ENCODE measurements at regions not wholly inside any gene's neighbourhood (a gene's known extent, or its start where the extent isn't known, plus 50 kb on each side); places are given as distances from the start of the nearest gene placed in this dataset.
"Not testable (repeated sequence)": the region's sequence is repeated elsewhere in the genome, so short reads cannot be mapped to it uniquely, and the experiment has no call there.

GRCh38 chr11:43021466-43021865 lies 290.3 kb upstream of the API5 start:
- no peak for DNase-seq

DNA sequence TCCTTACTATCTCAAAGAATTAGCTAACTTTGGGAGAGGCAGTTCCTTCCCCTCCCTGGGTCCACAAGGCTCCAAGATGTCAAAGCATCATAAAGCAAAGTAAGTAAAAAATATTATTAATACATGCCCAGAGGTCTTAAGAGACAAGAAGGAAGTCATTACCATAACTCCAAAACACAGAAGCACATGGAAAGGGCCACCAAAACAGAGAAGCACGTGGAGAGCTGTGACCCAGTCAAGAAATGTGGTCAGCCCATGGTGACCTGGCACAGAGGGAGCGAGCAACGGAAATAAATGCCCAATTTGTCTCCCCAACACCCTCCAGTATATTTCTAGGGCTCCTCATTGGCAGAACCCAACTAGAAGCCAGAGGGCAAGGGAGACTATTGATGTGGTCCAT lies 277.5 kb upstream of the API5 start:
- no peak for DNase-seq

DNA sequence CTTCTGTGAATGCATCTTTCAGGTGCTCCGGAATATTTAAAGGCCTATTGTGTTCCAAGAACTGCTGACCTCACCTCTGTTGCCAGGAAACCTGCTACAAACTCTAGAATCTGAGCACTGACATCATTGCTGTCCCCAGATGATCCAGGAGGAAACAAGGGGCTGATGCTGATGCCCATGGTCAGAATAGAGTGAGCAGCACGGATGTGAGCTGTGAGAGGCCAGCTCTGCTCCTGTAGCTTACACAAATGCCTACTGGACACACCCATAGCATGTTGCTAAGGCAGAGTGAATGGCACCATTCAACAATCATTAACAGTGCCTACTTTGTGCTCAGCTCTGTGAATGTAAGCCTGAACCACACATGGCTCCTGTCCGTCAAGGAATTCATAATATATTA lies 276.7 kb upstream of the API5 start:
- no peak for DNase-seq

- DNase-seq: no peak
Observed at GRCh38 chr11:43053638-43054412, 258.0 kb upstream of the API5 start.

DNA sequence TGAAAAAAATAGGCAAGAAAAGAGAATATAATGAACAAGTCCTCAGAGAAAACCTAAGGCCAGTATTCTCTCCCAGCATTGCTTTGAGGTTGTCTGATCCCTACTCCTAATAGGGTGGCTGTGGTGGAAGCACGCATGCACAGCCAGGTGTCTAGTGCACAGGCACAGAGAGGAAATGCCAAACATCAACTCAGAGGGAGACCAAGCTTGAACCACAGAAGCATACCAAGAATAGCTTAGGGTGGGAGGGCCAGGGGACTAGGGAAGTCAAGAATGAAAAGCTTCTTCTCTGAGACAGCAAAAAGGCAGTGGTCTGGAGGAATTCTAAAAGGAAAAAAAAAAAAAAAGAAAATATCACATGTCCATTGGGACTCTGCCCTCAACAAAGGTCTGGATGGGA lies 244.1 kb upstream of the API5 start:
- DNase-seq: no peak

GRCh38 chr11:43071338-43071737 lies 240.5 kb upstream of the API5 start:
- DNase-seq: no peak

GRCh38 chr11:43072096-43072495 lies 239.7 kb upstream of the API5 start:
- no peak for DNase-seq

DNA sequence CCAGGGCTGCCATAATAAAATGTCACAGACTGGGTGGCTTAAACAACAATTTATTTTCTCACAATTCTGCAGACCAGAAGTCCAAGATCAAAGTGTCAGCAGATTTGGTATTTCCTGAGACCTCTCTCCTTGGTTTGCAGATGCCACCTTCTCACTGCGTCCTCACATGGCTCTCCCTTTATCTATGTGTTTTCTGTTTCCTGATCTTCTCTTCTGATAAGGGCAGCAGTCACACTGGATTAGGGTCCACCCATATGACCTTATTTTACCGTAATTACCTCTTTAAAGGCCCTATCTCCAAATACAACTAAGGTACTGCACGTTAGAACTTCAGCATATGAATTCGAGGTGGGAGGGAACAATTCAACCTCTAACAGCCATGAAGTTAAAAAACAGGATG lies 238.9 kb upstream of the API5 start:
- DNase-seq: no peak

DNA sequence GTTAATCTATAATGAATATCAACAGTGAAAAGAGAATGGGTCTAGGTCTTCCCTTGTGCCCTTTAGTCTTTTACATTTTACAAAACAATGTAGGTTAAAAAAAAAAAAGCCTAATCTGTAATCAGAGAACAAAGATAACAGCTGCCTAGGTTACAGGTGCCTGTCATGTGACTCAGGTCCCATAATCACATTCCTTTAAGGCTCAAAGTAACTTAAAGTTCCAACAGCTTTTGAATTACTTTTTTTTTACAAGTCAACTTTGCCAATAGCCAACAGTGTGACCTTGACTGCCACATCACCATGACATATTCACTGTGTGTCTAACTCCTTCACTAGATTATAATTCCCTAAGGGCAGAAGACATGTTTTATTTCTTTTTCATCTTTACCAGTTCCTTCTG lies 237.0 kb upstream of the API5 start:
- no peak for DNase-seq

DNA sequence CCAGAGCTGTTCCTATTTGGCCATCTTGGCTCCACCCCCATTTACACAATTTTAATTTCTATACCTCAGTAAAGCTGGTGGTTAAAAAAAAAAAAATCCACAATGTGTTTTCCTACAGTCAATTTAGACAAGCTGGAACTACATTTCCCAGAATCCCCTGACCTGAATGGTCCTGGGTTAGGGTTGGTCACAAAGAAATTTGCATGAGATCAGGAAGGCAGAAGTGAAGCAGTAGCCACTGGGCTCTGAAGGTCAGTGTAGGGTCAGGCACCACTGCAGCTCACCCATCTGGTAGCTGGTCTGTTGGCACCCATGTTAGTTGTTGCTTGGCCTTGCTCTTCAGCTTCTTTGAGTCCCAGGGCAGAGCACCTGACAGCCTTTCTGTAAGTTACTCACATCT lies 210.7 kb upstream of the API5 start:
- no peak for DNase-seq

- DNase-seq: no peak
Observed at GRCh38 chr11:43116071-43116470, 195.7 kb upstream of the API5 start.

- no peak for DNase-seq
Observed at GRCh38 chr11:43119275-43119970, 192.4 kb upstream of the API5 start.

DNA sequence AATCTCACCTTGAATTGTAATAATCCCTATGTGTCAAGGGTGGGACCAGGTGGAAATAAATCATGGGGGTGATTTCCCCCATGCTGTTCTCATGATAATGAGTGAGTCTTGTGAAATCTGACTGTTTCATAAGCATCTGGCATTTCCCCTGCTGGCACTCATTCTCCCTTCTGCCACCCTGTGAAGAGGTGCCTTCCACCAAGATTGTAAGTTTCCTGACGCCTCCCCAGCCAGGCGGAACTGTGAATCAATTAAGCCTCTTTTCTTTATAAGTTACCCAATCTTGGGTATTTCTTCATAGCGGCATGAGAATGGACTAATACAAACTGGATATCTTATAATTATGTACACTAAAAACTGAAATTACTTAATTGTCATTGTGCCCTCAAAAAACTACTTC lies 189.2 kb upstream of the API5 start:
- no peak for DNase-seq

DNA sequence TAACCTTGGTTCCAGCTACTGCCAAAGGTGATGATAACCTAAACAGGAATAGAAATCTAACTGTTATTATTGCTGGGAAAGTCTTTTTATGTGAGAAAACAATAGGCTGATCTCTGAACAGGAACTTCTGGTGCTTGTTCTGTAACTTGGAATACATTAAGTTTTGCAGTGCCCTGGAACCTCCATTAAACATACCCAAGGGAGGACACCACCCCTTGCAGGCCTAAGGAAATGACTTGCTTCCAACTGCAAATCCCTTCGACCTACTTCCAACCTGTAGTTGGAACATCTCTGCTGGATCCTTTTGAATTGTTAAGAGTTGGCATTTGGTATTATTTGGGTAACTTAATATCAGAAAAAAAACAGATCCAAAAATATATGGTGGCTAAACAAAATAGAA lies 188.4 kb upstream of the API5 start:
- no peak for DNase-seq

DNA sequence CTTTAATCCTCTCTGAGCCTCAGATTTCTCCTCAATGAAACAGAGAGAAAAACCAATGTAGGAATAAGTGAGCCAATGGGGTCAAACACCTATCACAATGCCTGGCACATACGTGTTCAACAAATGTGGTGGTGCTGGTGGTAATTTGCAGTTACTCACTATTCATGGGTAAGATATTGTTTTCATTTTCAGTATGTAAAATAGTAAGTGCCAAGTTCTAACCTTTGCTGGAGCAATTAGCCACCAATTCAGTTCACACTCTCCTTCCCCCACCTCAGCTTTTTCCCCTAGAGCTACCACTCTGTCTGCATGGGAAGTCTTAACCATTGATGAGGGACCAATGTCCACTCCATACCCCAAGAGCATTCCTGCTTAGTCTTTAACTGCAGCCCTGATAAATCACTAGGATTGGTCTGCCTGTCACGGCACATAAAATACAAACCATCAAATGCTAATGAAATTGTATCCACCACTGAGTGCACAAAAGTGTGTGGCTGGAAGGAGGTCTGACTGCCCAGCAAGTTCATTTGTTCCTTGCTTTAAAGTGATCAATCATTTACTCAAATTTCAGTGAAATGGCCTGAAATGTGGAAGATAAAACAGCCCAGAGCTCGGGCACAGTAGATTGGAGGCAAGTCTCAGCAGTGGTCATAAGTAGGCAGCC lies 187.4 kb upstream of the API5 start:
- no peak for DNase-seq

DNA sequence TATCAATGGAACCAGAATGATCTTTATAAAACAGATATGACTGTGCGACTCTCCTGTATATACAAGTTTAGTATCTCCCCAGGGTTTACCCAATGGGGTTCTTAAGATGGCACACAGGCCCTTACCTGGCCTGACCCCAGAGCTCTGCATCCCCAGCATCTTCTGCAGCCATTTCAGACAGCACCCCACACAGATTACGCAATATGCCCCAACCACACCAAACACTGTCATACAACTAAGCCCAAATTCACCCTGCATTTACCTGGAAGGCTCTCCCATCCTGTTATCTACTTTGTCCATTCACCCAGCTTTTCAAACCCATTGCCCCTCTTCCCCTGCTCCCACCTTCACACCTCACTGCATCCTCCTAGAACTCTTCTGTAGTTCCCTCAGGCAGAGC lies 182.5 kb upstream of the API5 start:
- DNase-seq: no peak

DNA sequence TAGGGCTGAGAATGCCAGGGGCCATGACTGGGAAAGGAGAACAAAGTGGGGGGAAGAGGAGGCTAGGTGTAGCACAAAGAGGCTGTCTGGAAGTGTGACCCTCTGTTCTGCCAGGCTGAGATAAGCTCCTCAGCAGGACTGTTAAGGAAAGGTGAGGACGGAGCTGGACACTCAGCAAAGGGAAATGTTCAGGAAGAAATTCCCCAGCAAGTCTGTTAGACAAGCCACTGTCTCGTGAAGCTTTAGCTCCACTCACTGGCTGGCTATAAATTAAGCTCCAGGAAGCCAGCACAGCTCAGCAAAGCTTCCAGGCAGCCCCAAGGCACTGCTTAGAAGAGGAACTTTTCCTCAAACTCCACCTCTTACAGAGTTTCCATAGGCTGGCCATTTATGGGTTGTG lies 181.2 kb upstream of the API5 start:
- no peak for DNase-seq

DNA sequence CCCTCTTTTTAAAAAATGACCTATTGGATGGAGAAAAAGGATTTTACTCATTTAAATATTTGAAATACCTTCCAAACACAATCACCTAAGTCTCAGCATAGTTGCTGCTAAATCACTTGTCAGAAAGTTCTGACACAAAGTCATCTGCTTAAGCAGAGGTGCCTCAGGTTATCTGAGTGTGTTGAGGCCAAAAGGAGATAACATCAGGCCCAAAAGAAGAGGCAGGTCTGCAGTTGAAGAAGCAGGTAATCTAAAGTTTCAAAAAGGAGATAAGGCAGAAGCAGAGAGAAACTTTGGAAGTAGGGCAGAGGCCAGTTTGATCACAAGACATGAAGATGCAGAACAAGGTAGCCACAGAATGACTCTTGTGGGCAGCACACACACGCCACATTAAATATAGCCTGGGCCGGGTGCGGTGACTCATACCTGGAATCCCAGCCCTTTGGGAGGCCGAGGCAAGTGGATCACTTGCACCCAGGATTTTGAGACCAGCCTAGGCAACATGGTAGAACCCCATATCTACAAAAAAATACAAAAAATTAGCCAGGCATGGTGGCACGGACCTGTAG lies 175.7 kb upstream of the API5 start:
- DNase-seq: no peak

GRCh38 chr11:43138621-43139140 lies 173.1 kb upstream of the API5 start:
- DNase-seq: no peak

- DNase-seq: no peak
Observed at GRCh38 chr11:43145653-43146052, 166.1 kb upstream of the API5 start.

DNA sequence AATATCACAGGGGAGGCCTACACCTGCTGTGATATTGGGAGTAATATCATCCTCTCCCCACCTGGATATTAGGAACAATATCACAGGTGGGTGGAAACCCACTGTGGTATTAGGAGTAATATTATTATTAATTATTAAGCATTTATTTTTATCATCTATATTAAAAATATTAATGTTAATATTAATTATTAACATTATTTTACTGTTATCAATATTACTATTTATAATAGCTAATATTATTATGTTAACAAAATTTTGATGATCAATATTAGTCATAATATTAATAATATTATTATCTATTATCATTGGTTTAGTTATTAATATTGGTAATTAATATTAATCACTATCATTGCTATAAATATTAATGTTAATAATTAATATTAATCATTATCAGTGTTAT lies 161.1 kb upstream of the API5 start:
- DNase-seq: no peak

DNA sequence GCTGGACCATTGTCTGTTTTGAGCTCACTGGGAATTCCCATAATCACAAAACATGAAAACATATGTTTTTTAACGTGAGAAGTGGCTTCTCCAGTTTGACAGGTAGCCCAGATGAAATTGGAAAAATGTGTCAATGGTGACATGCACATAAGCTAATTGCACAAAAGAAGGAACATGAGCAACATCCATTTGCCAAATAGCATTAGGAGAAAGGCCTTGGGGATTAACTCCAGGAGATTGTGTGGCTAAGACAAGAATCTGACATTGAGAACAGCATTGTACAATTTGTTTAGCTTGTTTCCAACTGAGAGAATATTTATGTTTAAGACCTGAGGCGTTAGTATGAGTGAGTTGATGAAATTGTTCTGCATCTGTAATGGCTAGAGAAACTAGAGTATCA lies 147.0 kb upstream of the API5 start:
- DNase-seq: no peak

GRCh38 chr11:43165393-43165792 lies 146.4 kb upstream of the API5 start:
- DNase-seq: not testable (repeated sequence)

DNA sequence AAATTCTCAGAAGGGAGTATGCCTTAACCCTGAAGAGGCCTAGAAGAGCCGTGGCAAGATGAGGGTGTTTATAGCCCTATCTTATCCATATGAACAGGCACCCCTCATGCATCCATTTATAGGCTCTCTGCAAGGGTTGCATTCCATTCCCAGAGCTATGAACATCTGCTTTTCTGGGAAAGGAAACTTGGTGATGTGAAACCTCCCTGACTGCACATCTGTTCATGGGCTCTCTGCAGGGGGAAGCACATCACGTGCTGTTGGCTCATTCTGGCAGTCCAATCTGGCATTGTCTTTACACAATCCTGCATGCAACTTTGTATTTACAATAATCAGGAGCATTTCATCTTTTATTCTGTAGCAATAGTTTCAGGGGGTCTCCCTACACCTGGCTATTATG lies 143.6 kb upstream of the API5 start:
- not testable (repeated sequence) for DNase-seq

Measured in activated T-cell treated with anti-CD3 and anti-CD28 coated beads, Interleukin-2, amount 50 U/mL, for 48 hours (primary cell).